Neural cell (in vitro differentiated cells): ENCODE measurements at regions not wholly inside any gene's neighbourhood (a gene's known extent, or its start where the extent isn't known, plus 50 kb on each side); places are given as distances from the start of the nearest gene placed in this dataset.

Experiments used
- H2AFZ ChIP-seq: fragments of 200-600, 300-800 bp; sonication (generic), shearing (Covaris generic); 2 replicates; pipeline ENCODE4 v1.6.0; 2014; ENCODE audit warnings: low read depth, mild to moderate bottlenecking, antibody characterized with exemption, low read length, moderate library complexity
- H3F3A ChIP-seq: fragments of 200-600 bp; shearing (Covaris generic); 2 replicates; pipeline ENCODE4 v1.6.1; 2016; ENCODE audit warnings: mild to moderate bottlenecking, moderate library complexity, mixed read lengths, antibody characterized with exemption, low read length; ENCODE audit not compliant: insufficient read depth, poor library complexity, severe bottlenecking
- H3K27ac ChIP-seq: fragments of 200-600, 300-800 bp; sonication (generic), shearing (Covaris generic); 2 replicates; pipeline ENCODE4 v1.5.1; 2014; ENCODE audit warnings: mild to moderate bottlenecking, low read length, moderate library complexity
- H3K27me3 ChIP-seq: fragments of 300-800, 200-600 bp; sonication (generic), shearing (Covaris generic); 2 replicates; pipeline ENCODE4 v1.6.0; 2014; ENCODE audit warnings: mild to moderate bottlenecking, low read depth, low read length, moderate library complexity; ENCODE audit not compliant: insufficient read depth
- H3K36me3 ChIP-seq: fragments of 300-800, 200-600 bp; sonication (generic), shearing (Covaris generic); 2 replicates; pipeline ENCODE4 v1.5.1; 2014; ENCODE audit warnings: mild to moderate bottlenecking, antibody characterized with exemption, low read length, moderate library complexity; ENCODE audit not compliant: insufficient read depth
- H3K4me2 ChIP-seq: fragments of 300-800, 200-600 bp; sonication (generic), shearing (Covaris generic); 2 replicates; pipeline ENCODE4 v1.6.0; 2014; ENCODE audit warnings: mild to moderate bottlenecking, low read length
- H3K4me3 ChIP-seq: fragments of 300-800, 200-600 bp; sonication (generic), shearing (Covaris generic); 2 replicates; pipeline ENCODE4 v1.5.1; 2014; ENCODE audit warnings: mild to moderate bottlenecking, low read length, moderate library complexity
- H3K79me2 ChIP-seq: fragments of 200-600 bp; shearing (Covaris generic); replicated peaks from 2 replicates; pipeline ENCODE4 v1.6.0; 2014; ENCODE audit warnings: mild to moderate bottlenecking, low read length, moderate library complexity; ENCODE audit not compliant: insufficient read depth
- H3K9ac ChIP-seq: fragments of 300-800, 200-600 bp; sonication (generic), shearing (Covaris generic); 2 replicates; pipeline ENCODE4 v1.6.1; 2016; ENCODE audit warnings: mild to moderate bottlenecking, low read length, mixed read lengths
- H3K9me2 ChIP-seq: fragments of 200-600 bp; shearing (Covaris generic); 2 replicates; pipeline ENCODE4 v1.6.1; 2016; ENCODE audit warnings: mild to moderate bottlenecking, low read length, mixed read lengths; ENCODE audit not compliant: insufficient read depth
- H3K9me3 ChIP-seq: fragments of 200-600, 300-800 bp; sonication (generic), shearing (Covaris generic); 2 replicates; pipeline ENCODE4 v1.6.1; 2016; ENCODE audit warnings: mild to moderate bottlenecking, mixed run types, low read length, moderate library complexity, mixed read lengths
- H4K20me1 ChIP-seq: fragments of 200-600 bp; shearing (Covaris generic); 2 replicates; pipeline ENCODE4 v1.6.1; 2016; ENCODE audit warnings: mild to moderate bottlenecking, mixed run types; ENCODE audit not compliant: insufficient read depth
- EP300 ChIP-seq: fragments of 450-650 bp; conservative IDR thresholded peaks from 2 replicates; pipeline ENCODE4 v1.6.1; 2014; ENCODE audit warnings: antibody characterized with exemption, mild to moderate bottlenecking, moderate library complexity; ENCODE audit not compliant: poor library complexity, severe bottlenecking
- EZH2 ChIP-seq: fragments of 200-600, 300-800 bp; shearing (Covaris generic), sonication (generic); IDR thresholded peaks from 2 replicates; pipeline ENCODE4 v1.6.1; 2014; ENCODE audit warnings: antibody characterized with exemption, low read length, borderline replicate concordance, mild to moderate bottlenecking; ENCODE audit not compliant: insufficient read depth, poor library complexity, severe bottlenecking
- MXI1 ChIP-seq: fragments of 450-650 bp; conservative IDR thresholded peaks from 2 replicates; pipeline ENCODE4 v1.6.1; 2014; ENCODE audit warnings: antibody characterized with exemption, mild to moderate bottlenecking; ENCODE audit not compliant: poor library complexity, severe bottlenecking
- POLR2AphosphoS5 ChIP-seq: IDR thresholded peaks from 2 replicates; pipeline ENCODE4 v1.6.1; 2012
- RAD21 ChIP-seq: fragments of 450-650 bp; conservative IDR thresholded peaks from 2 replicates; pipeline ENCODE4 v1.6.1; 2014; ENCODE audit warnings: antibody characterized with exemption, mild to moderate bottlenecking, moderate library complexity
- REST ChIP-seq: IDR thresholded peaks from 2 replicates; pipeline ENCODE4 v1.6.1; 2012; ENCODE audit warnings: borderline replicate concordance
- SMC3 ChIP-seq: fragments of 450-650 bp; conservative IDR thresholded peaks from 2 replicates; pipeline ENCODE4 v1.6.1; 2014; ENCODE audit warnings: antibody characterized with exemption, mild to moderate bottlenecking, moderate library complexity; ENCODE audit not compliant: poor library complexity
- TAF1 ChIP-seq: IDR thresholded peaks from 2 replicates; pipeline ENCODE4 v1.6.1; 2012; ENCODE audit warnings: low read depth
- TF ChIP-seq, protein P1 (sequence below): fragments of 450-650 bp; IDR thresholded peaks from 2 replicates; pipeline ENCODE4 v1.5.1; 2014; ENCODE audit warnings: antibody characterized with exemption, mild to moderate bottlenecking, moderate library complexity; ENCODE audit not compliant: poor library complexity, severe bottlenecking

DNA sequence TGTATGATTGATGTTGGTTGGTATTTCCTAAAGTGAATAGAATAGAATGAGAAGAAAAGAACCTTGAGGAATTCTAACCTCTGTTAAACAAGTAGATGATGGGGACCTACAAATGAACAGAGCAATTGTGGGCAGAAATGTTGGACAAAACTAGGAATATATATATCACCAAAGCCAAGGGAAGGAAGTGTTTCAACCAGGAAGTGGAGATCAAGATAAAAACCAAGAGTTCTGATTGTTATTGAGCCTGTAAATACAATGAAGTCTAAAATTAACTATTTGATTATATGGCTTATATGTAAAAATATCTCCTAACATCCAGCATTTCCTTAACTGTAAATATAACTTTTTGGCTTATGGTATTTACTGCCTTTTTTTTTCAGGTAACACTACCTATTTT lies 730.0 kb downstream of the SOCS6 start:
- no peak overlapping the region for H2AFZ ChIP-seq
- no peak overlapping the region for H3K27ac ChIP-seq

GRCh38 chr18:71012789-71013188 lies 723.9 kb downstream of the SOCS6 start:
- Histone ChIP-seq H4K20me1 (no peaks in the 10 kb centered on the region), H3K4me3 (no peak overlapping the region), H3K9me2 (no peaks in the 10 kb centered on the region), H3K27ac (no peak overlapping the region), H2AFZ (no peak overlapping the region), H3K27me3 (no peaks in the 10 kb centered on the region), H3K79me2 (no peaks in the 10 kb centered on the region), H3K36me3 (no peaks in the 10 kb centered on the region), H3F3A (no peaks in the 10 kb centered on the region), H3K9ac (no peak overlapping the region), H3K4me2 (no peak overlapping the region), H3K9me3 (no peaks in the 10 kb centered on the region)
- TF ChIP-seq RAD21, result no peak
- TF ChIP-seq MXI1, result no peak
- no peak for TF ChIP-seq SMC3
- TF ChIP-seq, protein P1, sequence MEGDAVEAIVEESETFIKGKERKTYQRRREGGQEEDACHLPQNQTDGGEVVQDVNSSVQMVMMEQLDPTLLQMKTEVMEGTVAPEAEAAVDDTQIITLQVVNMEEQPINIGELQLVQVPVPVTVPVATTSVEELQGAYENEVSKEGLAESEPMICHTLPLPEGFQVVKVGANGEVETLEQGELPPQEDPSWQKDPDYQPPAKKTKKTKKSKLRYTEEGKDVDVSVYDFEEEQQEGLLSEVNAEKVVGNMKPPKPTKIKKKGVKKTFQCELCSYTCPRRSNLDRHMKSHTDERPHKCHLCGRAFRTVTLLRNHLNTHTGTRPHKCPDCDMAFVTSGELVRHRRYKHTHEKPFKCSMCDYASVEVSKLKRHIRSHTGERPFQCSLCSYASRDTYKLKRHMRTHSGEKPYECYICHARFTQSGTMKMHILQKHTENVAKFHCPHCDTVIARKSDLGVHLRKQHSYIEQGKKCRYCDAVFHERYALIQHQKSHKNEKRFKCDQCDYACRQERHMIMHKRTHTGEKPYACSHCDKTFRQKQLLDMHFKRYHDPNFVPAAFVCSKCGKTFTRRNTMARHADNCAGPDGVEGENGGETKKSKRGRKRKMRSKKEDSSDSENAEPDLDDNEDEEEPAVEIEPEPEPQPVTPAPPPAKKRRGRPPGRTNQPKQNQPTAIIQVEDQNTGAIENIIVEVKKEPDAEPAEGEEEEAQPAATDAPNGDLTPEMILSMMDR, result no peak
- no peak for TF ChIP-seq EZH2
- no peak for TF ChIP-seq REST
- no peak for TF ChIP-seq EP300
- no peak for TF ChIP-seq POLR2AphosphoS5
- no peak for TF ChIP-seq TAF1

More for the DNA sequence above, 730.0 kb downstream of the SOCS6 start:
- H3K79me2 ChIP-seq, result no peaks in the 10 kb centered on the region
- TF ChIP-seq EZH2 (no peak), SMC3 (no peak), REST (no peak), MXI1 (no peak), TAF1 (no peak), EP300 (no peak), RAD21 (no peak), POLR2AphosphoS5 (no peak)
- TF ChIP-seq, protein P1, result no peak
- H3K27me3 ChIP-seq, result no peaks in the 10 kb centered on the region
- no peaks in the 10 kb centered on the region for H3K9me2 ChIP-seq
- H3F3A ChIP-seq, result no peaks in the 10 kb centered on the region
- H3K4me2 ChIP-seq, result no peak overlapping the region
- no peak overlapping the region for H3K9ac ChIP-seq
- no peaks in the 10 kb centered on the region for H3K9me3 ChIP-seq
- no peak overlapping the region for H3K4me3 ChIP-seq
- H4K20me1 ChIP-seq, result no peaks in the 10 kb centered on the region
- no peaks in the 10 kb centered on the region for H3K36me3 ChIP-seq
